Body of pancreas (tissue), 4 donors: ENCODE measurements at regions not wholly inside any gene's neighbourhood (a gene's known extent, or its start where the extent isn't known, plus 50 kb on each side); places are given as distances from the start of the nearest gene placed in this dataset.

Experiments
- ATAC-seq: fragments of 150-250 bp; one replicate; pipeline ENCODE4 v1.9.1; 2016
- DNase-seq, 4 donors: peaks; one replicate each; pipeline ENCODE4 v3.0.0-alpha.2; 2019
- H3K27ac ChIP-seq, 4 donors: fragments of 200-600 bp; sonication (generic); 1 replicate in 3 of 4; 2 replicates in 1 of 4; pipeline versions ENCODE4 v1.5.1 to v1.6.1; 2016 to 2019; ENCODE audit warnings: mild to moderate bottlenecking in 1 of 4, mixed read lengths in 1 of 4, moderate library complexity in 1 of 4
- H3K27me3 ChIP-seq, 2 donors: fragments of 200-600 bp; sonication (generic); one replicate each; pipeline ENCODE4 v1.6.0; 2016; ENCODE audit warnings: mild to moderate bottlenecking in 1 of 2
- H3K36me3 ChIP-seq, 2 donors: fragments of 200-600 bp; sonication (generic); replicated peaks in 1 of 2; 2 replicates each; pipeline ENCODE4 v1.5.1; 2016; ENCODE audit warnings: low read depth in 2 of 2; ENCODE audit not compliant: insufficient read depth in 1 of 2
- H3K4me1 ChIP-seq: fragments of 200-600 bp; sonication (generic); one replicate; pipeline ENCODE4 v1.6.0; 2016
- H3K4me3 ChIP-seq, 2 donors: fragments of 200-600 bp; sonication (generic); 1 replicate in 1 of 2; 2 replicates in 1 of 2; pipeline ENCODE4 v1.5.1; 2016 to 2019
- H3K9me3 ChIP-seq, 3 donors: fragments of 200-600 bp; sonication (generic); 1 replicate in 2 of 3; 2 replicates in 1 of 3; pipeline ENCODE4 v1.5.1; 2016
- POLR2A ChIP-seq, 3 donors: fragments of 450-650 bp; IDR thresholded peaks; one replicate each; pipeline ENCODE4 v1.6.1; 2016; ENCODE audit warnings: antibody characterized with exemption in 3 of 3, mild to moderate bottlenecking in 2 of 3
- WGBS, 2 donors: methylation state at CpG; one replicate each; pipeline ENCODE4 v1.1.5; 2017; 5-methylcytosine and 5-hydroxymethylcytosine counted together
- intact Hi-C: fragments of 100-400 bp; cut with DNase I; formaldehyde crosslinking; loops from one replicate; pipeline ENCODE4 v1.15.1; 2023
- TF ChIP-seq, protein P1 (sequence below), 7 experiments: fragments of 450-650 bp in 4 of 7; fragments of 200-600 bp in 3 of 7; sonication (generic) in 3 of 7; IDR thresholded peaks; one replicate each; pipeline ENCODE4 v1.5.1; 2016 to 2019; ENCODE audit warnings: antibody characterized with exemption in 7 of 7

DNA sequence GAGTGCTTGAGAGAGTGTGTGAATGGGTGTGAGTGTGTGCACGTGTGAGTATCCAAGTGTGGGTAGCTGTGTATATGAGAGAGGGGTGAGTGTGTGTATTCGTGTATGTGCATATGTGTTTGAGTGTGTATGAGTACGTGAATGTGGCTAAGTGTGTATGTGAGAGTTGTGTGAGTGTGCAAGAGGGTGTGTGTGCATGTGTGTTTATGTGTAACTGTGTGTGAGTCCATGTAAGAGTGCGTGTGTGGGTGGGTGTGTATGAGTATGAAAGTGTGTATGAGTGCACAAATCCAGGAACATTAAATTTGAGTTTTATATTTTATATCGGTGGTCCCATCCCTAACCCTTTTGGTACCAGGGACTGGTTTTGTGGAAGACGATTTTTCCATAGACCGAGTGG is 156.4 kb downstream of the TENT4A start:
- Histone ChIP-seq H3K4me1 (peaks cover 4% of the 10 kb centered on the region), H3K36me3 (no peaks in the 10 kb centered on the region), H3K27ac (no peak overlapping the region), H3K9me3 (no peaks in the 10 kb centered on the region), H3K4me3 (no peak overlapping the region), H3K27me3 (no peaks in the 10 kb centered on the region)
- TF ChIP-seq, protein P1, sequence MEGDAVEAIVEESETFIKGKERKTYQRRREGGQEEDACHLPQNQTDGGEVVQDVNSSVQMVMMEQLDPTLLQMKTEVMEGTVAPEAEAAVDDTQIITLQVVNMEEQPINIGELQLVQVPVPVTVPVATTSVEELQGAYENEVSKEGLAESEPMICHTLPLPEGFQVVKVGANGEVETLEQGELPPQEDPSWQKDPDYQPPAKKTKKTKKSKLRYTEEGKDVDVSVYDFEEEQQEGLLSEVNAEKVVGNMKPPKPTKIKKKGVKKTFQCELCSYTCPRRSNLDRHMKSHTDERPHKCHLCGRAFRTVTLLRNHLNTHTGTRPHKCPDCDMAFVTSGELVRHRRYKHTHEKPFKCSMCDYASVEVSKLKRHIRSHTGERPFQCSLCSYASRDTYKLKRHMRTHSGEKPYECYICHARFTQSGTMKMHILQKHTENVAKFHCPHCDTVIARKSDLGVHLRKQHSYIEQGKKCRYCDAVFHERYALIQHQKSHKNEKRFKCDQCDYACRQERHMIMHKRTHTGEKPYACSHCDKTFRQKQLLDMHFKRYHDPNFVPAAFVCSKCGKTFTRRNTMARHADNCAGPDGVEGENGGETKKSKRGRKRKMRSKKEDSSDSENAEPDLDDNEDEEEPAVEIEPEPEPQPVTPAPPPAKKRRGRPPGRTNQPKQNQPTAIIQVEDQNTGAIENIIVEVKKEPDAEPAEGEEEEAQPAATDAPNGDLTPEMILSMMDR (IDR thresholded peaks at IDR 0.05), result no peak
- TF ChIP-seq POLR2A (IDR thresholded peaks at IDR 0.05), result no peak
- ATAC-seq (no peak), DNase-seq (no peak)
- 77 to 80% methylated on average over 7 of the region's 7 CpGs for WGBS, 2 donors
- intact Hi-C loops, result no loop called here

DNA sequence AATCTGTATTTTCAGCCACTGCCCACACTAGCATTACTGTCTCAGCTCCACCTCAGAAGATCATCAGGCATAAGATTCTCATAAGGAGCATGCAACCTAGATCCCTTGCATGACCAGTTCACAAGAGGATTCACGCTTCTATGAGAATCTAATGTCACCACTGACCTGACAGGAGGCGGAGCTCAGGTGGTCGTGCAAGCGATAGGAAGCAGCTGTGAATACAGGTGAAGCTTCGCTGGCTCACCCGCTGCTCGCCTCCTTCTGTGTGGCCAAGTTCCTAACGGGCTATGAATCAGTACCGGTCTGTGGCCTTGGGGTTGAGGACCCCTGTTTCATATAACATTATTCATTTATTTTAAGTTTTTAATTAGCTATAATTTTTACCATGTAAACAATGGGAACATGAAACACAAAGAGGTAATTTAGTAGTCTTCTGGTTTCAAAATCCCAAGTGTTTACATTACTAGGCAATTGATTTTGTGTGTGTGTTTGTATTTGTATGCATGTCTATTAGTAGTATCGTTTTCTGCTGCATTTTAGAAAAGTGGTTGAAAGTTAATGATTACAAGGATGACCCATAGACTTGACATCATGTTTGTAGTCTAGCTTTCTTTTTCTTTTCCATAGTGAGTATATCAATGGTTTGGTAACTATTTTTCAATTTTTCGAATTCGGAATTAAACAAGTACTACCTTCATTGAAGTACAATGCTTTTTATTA is 159.4 kb downstream of the TENT4A start:
- Histone ChIP-seq H3K27me3 (no peaks in the 10 kb centered on the region), H3K4me1 (peaks cover 4% of the 10 kb centered on the region), H3K36me3 (no peaks in the 10 kb centered on the region), H3K4me3 (no peak overlapping the region), H3K27ac (no peak overlapping the region), H3K9me3 (no peaks in the 10 kb centered on the region)
- DNase-seq (no peak), ATAC-seq (no peak)
- intact Hi-C loops, result no loop called here
- TF ChIP-seq, protein P1 (IDR thresholded peaks at IDR 0.05), result no peak
- no peak for TF ChIP-seq POLR2A (IDR thresholded peaks at IDR 0.05)
- 79 to 80% methylated on average over 12 of the region's 12 CpGs for WGBS, 2 donors

DNA sequence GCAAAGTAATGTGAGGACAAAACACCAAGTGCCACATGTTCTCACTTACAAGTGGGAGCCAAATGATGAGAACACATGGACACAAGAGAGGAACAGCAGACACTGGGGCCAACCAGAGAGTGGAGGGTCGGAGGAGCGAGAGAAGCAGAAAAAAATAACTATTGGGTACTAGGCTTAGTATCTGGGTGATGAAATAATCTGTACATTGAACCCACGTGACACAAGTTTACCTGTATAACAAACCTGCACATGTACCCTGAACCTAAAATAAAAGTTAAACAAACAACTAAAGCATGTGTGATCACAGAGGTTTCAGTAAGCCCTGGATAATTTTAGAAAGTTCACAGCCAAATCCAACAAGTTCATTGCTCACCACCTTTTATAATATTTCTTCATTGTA is 160.1 kb downstream of the TENT4A start:
- WGBS, 2 donors, result 78 to 80% methylated on average over 3 of the region's 3 CpGs
- intact Hi-C loops, result no loop called here

DNA sequence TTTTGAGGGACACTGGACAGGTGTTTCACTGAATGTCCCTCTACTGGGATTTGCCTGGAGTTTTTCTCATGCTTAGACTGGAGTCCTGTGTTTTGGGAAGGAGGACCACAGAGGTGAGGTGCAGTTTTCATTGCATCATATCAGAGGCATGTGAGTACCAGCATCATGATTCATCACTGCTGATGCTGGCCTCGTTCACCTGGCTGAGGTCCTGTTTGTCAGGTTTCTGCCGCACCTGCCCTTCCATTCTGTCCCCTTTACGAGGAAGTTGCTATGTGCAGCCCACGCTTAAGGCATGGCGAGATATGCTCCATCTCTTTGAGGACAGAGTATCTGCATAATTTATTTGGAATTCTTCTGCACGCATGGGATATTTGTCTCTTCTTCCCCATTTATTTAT is 162.1 kb downstream of the TENT4A start:
- no peak overlapping the region for H3K27ac ChIP-seq
- H3K9me3 ChIP-seq, result no peaks in the 10 kb centered on the region
- WGBS, 2 donors, result 56 to 63% methylated on average over 6 of the region's 6 CpGs
- intact Hi-C loops, result no loop called here
- no peaks in the 10 kb centered on the region for H3K36me3 ChIP-seq
- H3K27me3 ChIP-seq, result no peaks in the 10 kb centered on the region
- H3K4me1 ChIP-seq, result peaks cover 4% of the 10 kb centered on the region
- no peak overlapping the region for H3K4me3 ChIP-seq
- TF ChIP-seq POLR2A (IDR thresholded peaks at IDR 0.05), result no peak
- TF ChIP-seq, protein P1 (IDR thresholded peaks at IDR 0.05), result no peak
- no peak for ATAC-seq
- no peak for DNase-seq

More for the DNA sequence above, 160.1 kb downstream of the TENT4A start:
- TF ChIP-seq POLR2A (IDR thresholded peaks at IDR 0.05), result no peak
- TF ChIP-seq, protein P1 (IDR thresholded peaks at IDR 0.05), result no peak
- Histone ChIP-seq H3K27me3 (no peaks in the 10 kb centered on the region), H3K4me1 (peaks cover 4% of the 10 kb centered on the region), H3K27ac (no peak overlapping the region), H3K36me3 (no peaks in the 10 kb centered on the region), H3K9me3 (no peaks in the 10 kb centered on the region), H3K4me3 (no peak overlapping the region)
- no peak for DNase-seq
- ATAC-seq, result no peak
